UCSD-AML1 (cell line): ENCODE measurements at regions not wholly inside any gene's neighbourhood (a gene's known extent, or its start where the extent isn't known, plus 50 kb on each side); places are given as distances from the start of the nearest gene placed in this dataset.

Source experiments
- DNase-seq: peaks from one replicate; lab custom pipeline; 2025; ENCODE audit not compliant: unreplicated experiment; lab: John Stamatoyannopoulos, UW

DNA sequence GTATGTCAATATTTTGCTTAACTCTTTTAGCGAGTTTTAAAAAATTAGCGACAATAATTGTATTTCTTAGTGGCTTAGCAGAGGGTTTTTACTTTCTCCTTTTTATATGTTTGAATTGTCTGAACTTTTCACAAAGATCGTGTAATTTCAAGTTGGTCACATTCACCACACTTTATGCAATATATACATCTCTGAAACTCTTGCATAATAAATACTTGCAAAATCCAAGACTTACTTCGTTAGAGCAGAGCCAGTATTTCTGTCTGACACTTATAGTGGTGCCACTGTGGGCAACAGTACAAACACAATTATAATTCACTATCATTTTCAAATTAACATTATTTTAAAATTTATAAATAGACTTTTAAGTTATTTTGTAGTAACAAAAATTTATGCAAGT lies 62.0 kb downstream of the SUCNR1 start:
- no peak for DNase-seq

DNA sequence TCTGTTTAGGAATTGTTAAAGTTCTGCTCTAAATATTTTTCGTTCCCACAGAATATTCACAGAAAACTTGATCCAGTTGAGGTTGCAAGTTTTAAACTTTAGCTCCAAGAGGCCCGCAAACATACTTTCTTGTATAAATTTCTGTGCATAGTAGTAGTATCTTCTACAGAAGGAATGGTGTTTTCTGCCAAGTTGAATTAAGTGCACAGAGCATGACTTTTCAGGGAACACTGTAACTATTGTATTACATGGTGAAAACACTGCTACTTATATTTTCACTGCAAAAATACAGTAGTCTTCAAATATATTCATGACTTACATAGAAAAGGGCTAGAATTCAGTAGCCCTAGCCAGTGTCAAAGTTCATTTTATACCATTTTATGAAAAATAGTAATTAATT lies 67.0 kb downstream of the SUCNR1 start:
- no peak for DNase-seq

DNA sequence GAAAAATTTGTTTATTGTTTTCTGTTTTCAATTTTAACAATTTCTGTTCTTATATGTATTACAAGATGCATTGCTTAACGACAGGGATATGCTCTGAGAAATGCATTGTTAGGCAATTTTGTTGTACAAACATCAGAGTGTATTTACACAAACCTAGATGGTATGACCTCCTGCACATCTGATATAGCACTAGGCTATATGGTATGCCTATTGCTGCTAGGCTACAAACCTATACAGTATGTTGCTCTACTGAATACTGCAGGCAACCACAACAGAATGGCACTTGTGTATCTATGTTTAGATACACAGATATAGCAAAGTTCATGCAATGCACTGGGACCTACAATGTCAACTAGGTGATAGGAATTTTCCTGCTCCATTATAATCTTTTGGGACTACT lies 70.1 kb downstream of the SUCNR1 start:
- DNase-seq: no peak

DNA sequence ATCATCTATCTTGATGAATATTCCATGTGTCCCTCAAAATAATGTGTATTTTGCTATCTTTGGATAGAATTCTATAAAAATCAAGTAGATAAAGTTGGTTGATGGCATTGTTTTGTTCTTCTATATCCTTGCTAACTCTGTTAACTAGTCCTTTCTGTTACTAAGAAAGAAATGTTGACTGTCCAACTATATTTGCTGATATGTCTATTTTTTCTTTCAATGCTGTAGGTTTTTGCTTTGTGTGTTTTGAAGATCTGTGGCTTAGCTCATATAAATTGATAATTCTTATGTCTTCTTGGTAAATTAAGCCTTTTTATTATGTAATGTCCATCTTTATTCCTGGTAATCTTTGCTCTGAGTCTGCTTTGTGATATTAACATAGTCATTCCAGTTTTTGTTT lies 70.9 kb downstream of the SUCNR1 start:
- no peak for DNase-seq

DNA sequence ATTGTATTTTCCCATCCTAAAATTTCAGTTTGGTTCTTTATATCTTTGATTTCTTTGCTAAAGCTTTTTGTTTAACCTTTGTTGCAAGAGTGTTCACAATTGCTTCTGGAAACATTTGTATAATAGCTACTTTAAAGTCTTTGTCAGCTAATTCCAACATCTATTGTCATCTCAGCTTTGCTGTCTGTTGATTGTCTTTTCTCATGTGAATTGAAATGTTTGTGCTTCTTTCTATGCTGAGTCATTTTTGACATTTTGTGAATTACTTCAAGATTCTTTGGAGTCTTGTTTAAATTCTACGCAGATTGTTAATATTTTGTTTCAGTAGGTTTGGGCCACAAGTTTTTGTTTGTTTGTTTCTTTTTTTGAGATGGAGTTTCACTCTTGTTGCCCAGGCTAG lies 73.2 kb downstream of the SUCNR1 start:
- no peak for DNase-seq

DNA sequence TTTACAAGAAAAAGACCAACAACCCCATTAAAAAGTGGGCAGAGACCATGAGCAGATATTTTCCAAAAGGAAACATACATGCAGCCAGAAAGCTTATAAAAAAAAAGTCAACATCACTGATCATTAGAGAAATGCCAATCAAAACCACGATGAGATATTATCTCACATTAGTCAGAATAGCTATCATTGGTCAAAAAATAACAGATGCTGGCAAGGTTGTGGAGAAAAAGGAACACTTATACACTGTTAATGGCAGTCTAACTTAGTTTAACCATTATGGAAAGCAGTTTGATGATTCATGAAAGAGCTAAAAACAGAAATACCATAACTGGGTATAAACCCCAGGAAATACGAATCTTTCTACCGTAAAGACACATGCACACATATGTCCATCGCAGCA lies 76.3 kb downstream of the SUCNR1 start:
- no peak for DNase-seq

DNA sequence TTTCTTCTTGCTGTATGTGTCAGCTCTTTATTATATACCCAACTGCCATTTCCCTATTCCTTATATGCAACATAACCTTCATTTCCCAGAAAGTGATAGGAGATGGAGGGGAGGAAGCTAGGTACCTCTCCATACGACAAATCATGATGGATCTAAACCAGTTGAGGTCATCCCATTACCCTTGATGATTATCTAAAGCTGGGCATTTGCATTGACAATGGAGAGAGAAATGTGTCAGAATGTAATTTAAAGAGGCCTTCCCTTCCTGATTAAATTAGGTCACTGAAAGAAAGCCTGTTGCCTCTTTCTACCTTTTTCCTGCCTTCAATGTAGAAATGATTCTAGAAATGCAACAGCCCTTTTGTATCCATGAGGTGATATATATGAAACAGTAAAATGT lies 81.9 kb downstream of the SUCNR1 start:
- DNase-seq: no peak

DNA sequence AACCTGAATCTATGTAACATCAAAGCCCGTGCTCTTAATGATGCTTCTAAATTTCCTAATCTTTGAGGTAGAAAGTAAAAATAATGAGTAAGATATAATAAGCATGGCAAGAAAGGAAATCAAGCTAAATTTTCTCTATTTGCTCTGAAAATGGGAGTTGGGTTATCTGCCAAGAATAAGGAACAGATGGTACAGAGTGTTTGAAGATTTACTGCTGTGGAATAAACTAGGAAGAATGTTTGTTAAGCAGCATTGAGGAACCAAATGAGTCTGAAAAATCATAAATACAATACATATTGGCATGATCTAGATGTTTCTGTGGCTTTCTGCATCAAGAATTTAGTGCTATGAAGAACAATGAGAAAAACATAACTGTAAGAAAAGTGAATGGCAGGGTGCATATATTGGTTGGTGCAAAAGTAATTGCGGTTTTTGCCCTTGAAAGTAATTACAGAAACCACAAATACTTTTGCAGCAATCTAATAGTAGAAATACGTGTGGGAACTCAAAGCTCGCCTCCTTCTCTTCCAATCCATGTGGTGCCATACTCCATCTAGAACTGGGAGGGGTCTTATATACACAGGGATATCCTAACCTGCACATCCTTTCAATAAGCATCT lies 87.6 kb downstream of the SUCNR1 start:
- DNase-seq: no peak

DNA sequence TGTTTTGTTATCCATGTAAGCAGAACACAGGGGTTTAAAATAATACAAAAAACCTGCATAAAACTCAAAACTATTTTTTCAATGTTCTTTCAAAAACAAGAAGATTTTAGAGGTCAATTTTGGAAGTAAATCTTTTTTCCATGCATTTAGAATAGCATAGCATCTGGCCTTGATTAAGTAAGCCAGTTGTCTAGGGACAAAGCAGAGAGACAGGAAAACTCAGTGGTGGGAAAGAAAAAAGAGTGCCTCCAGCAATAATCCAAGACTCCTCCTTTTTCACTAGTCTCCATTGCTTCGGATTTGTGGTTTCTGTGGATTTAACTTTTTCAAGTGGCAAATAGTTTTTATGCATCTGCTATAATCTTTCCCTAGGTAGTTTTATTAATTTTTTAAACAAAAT lies 88.9 kb downstream of the SUCNR1 start:
- no peak for DNase-seq

DNA sequence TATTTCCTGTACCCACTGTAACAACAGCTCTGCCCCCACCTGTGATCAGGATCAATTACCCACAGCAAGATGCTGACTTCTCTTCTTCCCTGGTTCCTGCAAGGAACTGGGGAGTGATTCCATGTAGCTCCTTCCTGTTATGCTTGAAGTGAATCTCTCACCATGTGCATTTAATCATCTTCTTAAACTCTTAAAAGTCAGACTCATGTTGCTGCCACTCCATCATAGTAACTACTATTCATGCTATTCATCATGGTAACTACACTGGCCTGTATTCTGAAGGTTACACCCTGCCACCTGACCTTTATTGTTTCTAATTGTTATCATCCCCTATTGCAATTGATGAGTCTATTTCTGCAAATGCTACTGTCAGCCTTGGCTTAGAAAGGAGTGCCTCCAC lies 89.5 kb downstream of the SUCNR1 start:
- DNase-seq: no peak

DNA sequence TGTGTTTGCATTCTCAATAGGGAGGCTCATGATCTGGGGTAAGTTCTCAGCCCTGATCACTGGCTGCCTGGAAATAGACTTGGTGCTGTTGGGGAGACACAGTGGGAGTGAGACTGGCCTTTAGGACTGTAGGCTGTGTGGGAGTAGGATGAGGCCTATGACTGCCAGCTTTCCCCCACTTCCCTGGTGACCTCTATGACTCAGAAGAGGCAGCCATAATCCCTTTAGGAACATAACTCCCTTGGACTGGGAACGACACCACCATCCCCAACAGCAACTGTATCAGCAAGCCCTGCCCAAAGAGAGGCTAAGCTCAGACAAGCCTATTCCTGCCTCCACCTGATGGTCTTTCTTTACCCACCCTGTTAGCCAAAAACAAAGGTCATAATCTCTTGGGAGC lies 91.3 kb downstream of the SUCNR1 start:
- no peak for DNase-seq

DNA sequence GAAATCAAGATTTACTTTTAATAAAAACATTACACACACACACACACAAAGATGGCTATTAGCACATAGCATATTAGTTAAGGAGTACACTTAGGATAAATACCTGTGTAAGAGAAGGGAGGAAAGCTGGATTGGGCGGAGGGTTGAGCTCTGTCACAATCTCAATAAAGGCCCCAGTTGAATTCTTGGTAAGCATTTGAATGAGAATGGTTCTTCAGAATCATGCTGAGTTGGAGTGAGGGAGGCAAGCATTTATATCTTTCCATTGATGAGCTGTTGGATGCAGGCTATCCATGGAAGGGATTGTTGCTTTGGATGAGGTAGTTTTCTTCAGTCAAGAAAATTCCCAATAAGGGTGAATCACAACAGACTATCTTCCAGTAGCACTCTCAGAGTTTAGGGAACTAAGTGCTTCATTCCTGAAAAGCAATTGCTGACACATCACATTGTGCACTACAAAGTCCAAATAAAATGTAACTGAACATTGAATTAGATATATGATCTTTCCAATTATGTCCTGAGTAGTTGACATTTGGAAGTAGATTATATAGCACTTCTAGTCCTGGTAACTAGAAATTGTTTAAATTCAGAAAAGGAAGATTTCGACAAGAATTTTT lies 95.7 kb downstream of the SUCNR1 start:
- no peak for DNase-seq

DNA sequence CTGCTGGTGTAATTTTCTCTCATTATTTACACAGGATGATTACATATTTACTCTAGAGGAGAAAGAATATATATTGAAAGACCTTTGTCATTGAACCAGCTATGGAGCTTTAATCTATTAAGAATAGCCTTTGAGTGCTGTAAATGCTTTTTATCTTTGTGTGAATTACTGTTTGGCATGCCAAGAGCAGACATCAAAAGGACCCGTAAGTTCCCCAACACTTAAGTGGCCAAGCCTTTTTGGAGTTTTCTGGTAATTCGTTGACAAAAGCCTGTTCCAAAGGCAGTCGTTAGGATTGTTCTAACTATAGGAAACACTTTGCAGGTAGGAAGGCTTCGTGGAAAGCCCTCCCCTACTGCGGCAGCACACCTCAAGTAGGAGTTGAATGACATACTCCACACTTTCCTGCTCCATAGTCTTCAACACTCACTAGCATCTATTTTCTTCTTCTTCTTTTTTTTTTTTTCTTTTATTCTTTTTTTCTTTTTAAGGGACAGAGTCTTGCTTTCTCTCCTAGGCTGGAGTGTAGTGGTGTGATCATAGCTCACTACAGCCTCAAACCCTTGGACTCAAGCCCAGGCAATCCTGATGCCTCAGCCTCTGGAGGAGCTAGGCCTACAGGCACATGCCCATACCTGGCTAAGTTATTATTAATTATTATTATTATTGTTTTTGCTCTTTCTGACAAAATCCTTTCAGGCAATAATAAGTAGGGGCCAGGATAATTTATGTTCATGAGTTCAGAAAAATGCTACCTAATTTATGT lies 98.6 kb downstream of the SUCNR1 start:
- no peak for DNase-seq

DNA sequence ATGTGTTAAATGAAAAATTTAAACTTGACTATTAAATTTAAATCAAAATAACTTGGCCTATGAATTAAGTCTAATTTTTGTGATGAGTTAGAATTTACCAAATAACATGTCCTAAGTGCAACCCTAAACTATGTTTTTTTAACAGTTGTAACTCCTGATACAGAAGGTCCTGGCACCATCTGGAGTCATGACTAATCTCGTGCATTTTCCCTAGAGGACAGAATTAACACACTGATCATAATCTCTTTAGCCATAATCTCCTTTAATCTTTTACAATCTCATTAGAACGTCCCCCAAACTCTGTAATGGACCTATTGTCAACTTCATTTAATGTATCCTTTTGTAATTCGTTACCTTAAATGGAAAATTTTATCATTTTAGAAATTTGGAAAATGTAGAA lies 100.6 kb downstream of the SUCNR1 start:
- no peak for DNase-seq

DNA sequence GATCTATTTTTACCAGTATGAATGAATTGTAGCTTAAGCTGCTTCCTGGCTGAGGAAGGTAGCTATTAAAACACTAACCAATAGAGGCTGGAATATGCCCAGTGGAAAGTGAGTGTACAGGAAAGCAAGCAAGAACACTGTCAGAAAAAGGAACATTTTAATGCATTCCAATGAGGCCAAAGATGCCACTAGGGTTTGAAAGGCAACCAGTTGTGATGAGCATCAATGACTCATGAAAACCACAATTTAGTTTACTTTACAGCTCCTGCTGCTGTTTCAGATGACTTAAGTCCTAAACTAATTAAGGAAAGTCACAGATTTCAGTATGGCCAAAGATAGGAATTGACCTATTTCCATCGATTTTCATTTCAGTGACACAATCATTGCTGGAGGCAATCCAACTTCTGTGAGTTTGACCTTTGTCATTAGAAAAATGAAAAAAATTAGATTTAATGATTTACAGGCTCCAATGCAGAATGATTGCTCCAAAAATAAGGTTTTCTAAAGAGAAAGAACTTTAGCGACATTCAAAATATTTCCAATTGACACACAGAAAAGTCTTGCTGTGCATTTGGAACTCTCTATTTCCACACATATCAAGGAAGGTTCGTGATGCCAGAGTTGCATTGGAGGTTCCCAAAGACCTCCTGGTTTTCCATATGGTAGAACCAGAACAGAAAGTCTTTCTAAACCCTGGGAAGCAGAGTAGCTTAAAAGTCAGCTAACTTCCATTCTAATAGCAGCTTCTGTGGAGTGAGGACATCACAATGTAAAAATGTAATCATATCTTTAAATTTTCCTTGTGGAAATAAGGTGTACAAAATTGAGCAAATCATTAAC lies 103.0 kb downstream of the SUCNR1 start:
- DNase-seq: peak; percentile 12

DNA sequence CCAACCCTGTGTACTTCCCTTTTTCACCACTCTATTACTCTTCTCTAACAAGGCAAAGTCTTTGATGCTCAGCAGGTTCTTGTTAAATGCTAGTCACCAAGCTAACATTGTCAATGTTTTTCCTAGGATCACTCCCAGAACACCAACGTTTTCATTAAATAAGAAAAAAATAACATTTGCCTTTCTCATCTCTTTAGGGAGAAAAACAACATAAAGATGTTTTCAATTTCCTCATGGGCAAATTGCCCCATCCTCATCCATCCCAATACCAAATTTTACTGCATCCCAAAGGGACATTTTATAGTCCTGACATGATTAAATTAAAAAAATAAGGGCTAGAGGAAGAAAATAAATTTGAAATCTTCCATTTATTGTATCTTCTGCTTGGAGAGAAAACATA lies 106.5 kb downstream of the SUCNR1 start:
- no peak for DNase-seq

DNA sequence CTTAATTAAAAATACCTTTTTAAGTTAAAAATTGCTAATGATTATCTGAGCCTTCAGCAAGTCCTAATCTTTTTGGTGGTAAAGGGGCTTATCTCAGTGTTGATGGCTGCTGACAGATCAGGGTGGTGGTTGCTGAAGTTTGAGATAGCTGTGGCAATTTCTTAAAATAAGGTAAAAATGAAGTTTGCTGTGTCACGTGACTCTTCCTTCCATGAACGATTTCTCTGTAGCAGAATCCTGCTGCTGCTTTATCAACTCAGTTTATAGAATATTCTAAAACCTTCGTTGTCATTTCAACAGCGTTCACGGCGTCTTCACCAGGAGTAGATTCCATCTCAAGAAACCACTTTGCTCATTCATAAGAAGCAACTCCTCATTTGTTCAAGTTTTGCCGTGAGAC lies 110.1 kb downstream of the SUCNR1 start:
- no peak for DNase-seq

DNA sequence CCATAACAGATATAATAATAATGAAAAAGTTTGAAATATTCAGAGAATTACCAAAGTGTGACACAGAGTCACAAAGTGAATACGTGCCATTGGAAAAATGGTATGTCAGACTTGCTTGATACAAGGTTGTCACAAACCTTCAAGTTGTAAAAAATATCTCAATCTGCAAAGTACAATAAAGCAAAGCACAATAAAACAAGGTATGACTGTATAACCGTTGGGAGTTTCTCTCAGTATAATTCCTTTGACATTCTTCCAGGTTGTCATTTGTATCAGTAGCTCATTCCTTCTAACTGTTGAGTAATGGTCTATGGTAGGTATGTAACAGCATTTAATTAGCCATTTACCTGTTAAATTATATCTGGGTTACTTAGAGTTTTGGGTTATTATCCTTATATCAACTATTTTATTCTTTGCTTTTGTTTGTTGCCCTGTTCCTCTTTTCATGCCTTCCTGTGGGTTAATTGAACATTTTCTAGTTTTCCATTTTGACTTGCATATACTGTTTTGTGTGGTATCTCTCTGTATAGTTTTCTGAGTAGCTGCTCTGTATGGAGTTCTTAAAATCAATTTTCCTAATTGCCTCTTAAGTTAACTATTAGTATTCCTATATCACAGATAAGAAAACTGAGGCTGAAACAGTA lies 112.5 kb downstream of the SUCNR1 start:
- DNase-seq: no peak

DNA sequence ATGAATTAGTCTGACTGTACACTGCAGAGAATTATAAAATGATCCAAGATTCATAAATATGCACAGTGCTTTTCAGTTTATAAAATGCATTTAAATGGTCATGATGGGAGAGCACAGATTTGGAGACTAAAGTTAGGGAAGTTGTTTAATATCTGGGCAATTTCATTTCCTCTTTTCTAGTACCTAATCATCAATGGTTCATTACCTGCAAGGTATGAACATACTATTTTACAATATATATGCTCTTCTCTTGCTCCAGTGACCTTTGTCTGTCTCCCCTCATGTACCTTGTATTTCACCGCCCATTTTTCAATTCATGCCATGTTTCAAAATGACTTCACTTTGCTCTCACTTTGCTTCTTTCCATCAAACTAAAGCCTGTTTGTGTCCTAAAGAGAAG lies 114.5 kb downstream of the SUCNR1 start:
- no peak for DNase-seq

DNA sequence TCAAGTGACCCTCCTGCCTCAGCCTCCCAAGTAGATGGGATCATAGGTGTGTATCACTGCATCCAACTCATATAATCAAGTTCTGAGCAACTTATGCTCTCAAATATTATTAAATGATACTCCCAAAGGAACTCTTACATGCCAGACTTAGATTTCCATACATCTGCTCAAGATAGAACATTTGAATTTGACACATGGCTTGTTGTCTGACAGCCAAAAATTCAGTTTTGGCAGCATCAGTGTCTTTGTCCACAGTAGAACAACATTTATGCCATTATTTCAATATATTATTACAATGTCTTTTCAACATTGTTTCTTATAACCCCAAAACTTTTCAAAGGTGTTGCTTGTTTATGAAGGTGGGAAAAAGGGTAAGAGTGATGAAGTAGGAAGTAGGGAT lies 116.2 kb downstream of the SUCNR1 start:
- no peak for DNase-seq

DNA sequence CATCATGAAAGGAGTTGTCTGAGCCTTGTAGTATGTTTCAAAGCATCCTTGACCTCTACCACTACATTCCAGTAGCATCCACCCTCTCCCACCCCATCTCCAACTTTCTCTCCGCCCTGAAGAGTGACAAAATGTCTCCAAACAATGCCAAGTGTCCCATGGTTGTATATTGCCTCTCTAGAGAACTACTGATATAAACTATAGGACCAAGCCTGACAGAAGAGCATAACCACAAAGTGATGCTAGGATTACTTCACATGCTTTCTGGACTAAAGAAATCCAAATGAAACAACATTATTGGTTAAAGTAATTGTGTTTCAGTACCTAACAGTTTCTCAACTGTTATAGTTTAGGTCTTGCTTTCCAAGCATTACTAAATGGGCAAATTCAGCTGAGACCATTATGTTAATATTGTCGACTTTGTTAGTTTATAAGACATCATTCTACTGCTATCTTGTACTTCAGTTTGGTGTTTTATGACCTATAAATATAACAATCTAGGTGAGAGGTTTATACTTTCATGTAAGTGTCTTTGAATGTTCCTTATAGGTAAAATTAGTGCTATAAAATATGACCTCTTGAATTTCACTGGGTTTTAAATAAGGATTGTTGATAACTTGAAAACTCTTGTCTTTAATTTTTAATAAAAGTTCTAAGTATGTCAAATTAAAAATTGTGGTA lies 117.4 kb downstream of the SUCNR1 start:
- DNase-seq: no peak
